Esophagus squamous epithelium (tissue), 4 donors: ENCODE measurements at regions not wholly inside any gene's neighbourhood (a gene's known extent, or its start where the extent isn't known, plus 50 kb on each side); places are given as distances from the start of the nearest gene placed in this dataset.

Experiments
- POLR2A ChIP-seq, 4 donors: fragments of 450-650 bp; IDR thresholded peaks; one replicate each; pipeline ENCODE4 v1.6.1; 2017; ENCODE audit warnings: antibody characterized with exemption in 4 of 4, mild to moderate bottlenecking in 4 of 4, moderate library complexity in 3 of 4
- TF ChIP-seq, protein P1 (sequence below), 6 experiments: fragments of 450-650 bp in 4 of 6; fragments of 200-600 bp in 2 of 6; sonication (generic) in 2 of 6; IDR thresholded peaks; one replicate each; pipeline ENCODE4 v1.5.1; 2016 to 2019; ENCODE audit warnings: antibody characterized with exemption in 6 of 6, mild to moderate bottlenecking in 4 of 6, moderate library complexity in 4 of 6

DNA sequence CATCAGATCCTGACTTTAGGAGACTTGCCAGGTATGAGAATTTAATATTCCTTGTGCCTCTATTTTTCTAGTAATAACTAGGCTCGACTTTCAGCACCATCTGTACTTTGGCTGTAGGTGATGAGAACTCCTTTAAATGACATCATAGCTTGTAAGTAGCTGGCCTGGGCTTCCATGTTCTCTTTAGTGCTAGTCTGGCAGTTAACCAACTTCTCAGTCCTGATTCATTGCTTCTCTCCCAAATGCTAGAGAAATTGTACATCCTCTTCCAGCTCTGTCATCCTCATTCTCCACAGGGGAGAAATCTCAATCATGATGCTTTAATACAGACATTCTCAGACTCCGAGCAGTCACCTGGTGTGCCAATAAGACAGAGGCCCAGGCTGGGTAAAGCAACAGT lies 143.5 kb upstream of the MOCS1 start:
- TF ChIP-seq, protein P1, sequence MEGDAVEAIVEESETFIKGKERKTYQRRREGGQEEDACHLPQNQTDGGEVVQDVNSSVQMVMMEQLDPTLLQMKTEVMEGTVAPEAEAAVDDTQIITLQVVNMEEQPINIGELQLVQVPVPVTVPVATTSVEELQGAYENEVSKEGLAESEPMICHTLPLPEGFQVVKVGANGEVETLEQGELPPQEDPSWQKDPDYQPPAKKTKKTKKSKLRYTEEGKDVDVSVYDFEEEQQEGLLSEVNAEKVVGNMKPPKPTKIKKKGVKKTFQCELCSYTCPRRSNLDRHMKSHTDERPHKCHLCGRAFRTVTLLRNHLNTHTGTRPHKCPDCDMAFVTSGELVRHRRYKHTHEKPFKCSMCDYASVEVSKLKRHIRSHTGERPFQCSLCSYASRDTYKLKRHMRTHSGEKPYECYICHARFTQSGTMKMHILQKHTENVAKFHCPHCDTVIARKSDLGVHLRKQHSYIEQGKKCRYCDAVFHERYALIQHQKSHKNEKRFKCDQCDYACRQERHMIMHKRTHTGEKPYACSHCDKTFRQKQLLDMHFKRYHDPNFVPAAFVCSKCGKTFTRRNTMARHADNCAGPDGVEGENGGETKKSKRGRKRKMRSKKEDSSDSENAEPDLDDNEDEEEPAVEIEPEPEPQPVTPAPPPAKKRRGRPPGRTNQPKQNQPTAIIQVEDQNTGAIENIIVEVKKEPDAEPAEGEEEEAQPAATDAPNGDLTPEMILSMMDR (IDR thresholded peaks at IDR 0.05): no peak
- no peak for TF ChIP-seq POLR2A (IDR thresholded peaks at IDR 0.05)
